ENCODE measurements at regions not wholly inside any gene's neighbourhood (a gene's known extent, or its start where the extent isn't known, plus 50 kb on each side); places are given as distances from the start of the nearest gene placed in this dataset.

GRCh38 chr10:121183236-121183635, 332.1 kb downstream of the WDR11 start:
- TF ChIP-seq, protein P1, sequence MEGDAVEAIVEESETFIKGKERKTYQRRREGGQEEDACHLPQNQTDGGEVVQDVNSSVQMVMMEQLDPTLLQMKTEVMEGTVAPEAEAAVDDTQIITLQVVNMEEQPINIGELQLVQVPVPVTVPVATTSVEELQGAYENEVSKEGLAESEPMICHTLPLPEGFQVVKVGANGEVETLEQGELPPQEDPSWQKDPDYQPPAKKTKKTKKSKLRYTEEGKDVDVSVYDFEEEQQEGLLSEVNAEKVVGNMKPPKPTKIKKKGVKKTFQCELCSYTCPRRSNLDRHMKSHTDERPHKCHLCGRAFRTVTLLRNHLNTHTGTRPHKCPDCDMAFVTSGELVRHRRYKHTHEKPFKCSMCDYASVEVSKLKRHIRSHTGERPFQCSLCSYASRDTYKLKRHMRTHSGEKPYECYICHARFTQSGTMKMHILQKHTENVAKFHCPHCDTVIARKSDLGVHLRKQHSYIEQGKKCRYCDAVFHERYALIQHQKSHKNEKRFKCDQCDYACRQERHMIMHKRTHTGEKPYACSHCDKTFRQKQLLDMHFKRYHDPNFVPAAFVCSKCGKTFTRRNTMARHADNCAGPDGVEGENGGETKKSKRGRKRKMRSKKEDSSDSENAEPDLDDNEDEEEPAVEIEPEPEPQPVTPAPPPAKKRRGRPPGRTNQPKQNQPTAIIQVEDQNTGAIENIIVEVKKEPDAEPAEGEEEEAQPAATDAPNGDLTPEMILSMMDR (conservative IDR thresholded peaks at IDR 0.05; ENCODE audit: control insufficient read depth, insufficient read depth, low read depth, low read length), result no peak
- no peak for DNase-seq (ENCODE audit: low read depth)
- H3K4me3 ChIP-seq (ENCODE audit: control insufficient read depth, low read depth, low read length), result no peak overlapping the region

- TF ChIP-seq, protein P1 (conservative IDR thresholded peaks at IDR 0.05; ENCODE audit: control insufficient read depth, insufficient read depth, low read depth, low read length), result no peak
- DNase-seq (ENCODE audit: low read depth), result no peak
- no peak overlapping the region for H3K4me3 ChIP-seq (ENCODE audit: control insufficient read depth, low read depth, low read length)
Observed at GRCh38 chr10:121183707-121184106, 332.5 kb downstream of the WDR11 start.

- no peak for DNase-seq (ENCODE audit: low read depth)
- H3K4me3 ChIP-seq (ENCODE audit: control insufficient read depth, low read depth, low read length), result no peak overlapping the region
- TF ChIP-seq, protein P1 (conservative IDR thresholded peaks at IDR 0.05; ENCODE audit: control insufficient read depth, insufficient read depth, low read depth, low read length), result no peak
Observed at GRCh38 chr10:121185816-121186455, 334.8 kb downstream of the WDR11 start.

DNA sequence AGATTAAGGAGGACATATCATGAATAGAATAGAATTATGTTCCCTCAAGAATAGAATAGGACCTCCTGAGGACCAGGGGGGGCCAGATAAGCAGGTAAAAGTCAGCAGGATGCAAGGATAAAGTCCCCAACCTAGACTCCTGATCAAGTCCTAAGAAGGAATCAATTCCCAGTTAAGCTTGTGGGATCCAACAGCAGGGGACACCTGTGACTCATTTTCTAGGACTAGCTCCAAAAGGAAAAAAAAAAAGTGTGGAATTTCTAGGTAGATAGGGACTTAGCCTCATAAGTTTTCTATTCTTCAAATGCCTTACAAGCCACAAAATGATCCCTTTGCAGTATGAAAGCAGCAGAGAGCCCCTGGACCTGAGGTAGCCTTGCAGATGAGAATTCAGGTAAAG, 336.2 kb downstream of the WDR11 start:
- H3K4me3 ChIP-seq (ENCODE audit: control insufficient read depth, low read depth, low read length), result no peak overlapping the region

GRCh38 chr10:121188005-121188404, 336.8 kb downstream of the WDR11 start:
- H3K4me3 ChIP-seq (ENCODE audit: control insufficient read depth, low read depth, low read length), result no peak overlapping the region
- DNase-seq (ENCODE audit: low read depth), result no peak
- TF ChIP-seq, protein P1 (conservative IDR thresholded peaks at IDR 0.05; ENCODE audit: control insufficient read depth, insufficient read depth, low read depth, low read length), result no peak

More for the DNA sequence above, 336.2 kb downstream of the WDR11 start:
- TF ChIP-seq, protein P1 (conservative IDR thresholded peaks at IDR 0.05; ENCODE audit: control insufficient read depth, insufficient read depth, low read depth, low read length), result no peak
- no peak for DNase-seq (ENCODE audit: low read depth)

DNA sequence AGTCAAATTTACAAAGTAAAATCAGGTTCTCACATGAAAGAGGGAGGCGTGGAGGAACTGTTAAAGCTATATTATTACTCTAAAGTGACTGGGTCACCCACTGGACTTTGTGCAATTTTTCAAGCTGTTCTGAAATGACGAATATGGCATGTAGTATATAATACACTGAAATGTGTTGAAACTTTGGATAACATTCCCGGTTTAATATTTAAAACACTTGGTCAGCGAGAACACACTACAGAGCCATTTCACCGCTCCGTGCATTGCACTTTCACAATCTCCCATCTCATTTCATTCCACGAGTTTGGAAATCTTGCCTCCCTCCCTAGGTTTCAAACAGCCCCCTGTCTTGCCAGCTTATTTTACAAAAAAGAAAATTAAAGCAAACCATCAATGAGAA, 337.9 kb downstream of the WDR11 start:
- no peak for DNase-seq (ENCODE audit: low read depth)
- H3K4me3 ChIP-seq (ENCODE audit: control insufficient read depth, low read depth, low read length), result no peak overlapping the region
- TF ChIP-seq, protein P1 (conservative IDR thresholded peaks at IDR 0.05; ENCODE audit: control insufficient read depth, insufficient read depth, low read depth, low read length), result no peak
